Amygdala (tissue), 56 donors: ENCODE measurements at regions not wholly inside any gene's neighbourhood (a gene's known extent, or its start where the extent isn't known, plus 50 kb on each side); places are given as distances from the start of the nearest gene placed in this dataset.
"Not testable (repeated sequence)": the region's sequence is repeated elsewhere in the genome, so short reads cannot be mapped to it uniquely, and the experiment has no call there.

ENCODE experiments used
- DNase-seq, 56 donors: peaks; one replicate each; lab custom pipeline; 2025; lab: John Stamatoyannopoulos, UW

DNA sequence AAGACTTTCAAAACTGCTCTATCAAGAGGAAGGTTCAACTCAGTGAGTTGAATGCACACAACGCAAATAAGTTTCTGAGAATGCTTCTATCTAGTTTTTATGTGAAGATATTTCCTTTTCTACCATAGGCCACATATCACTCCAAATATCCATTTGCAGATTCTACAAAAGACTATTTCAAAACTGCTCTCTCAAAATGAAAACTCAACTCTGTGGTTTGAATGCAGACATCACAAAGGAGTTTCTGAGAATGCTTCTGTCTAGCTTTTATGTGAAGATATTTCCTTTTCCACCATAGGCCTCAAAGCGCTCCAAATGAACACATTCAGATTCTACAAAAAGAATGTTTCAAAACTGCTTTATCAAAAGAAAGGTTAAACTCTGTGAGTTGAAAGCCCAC is 1093.1 kb upstream of the DEFB115 start:
- DNase-seq: not testable (repeated sequence)

DNA sequence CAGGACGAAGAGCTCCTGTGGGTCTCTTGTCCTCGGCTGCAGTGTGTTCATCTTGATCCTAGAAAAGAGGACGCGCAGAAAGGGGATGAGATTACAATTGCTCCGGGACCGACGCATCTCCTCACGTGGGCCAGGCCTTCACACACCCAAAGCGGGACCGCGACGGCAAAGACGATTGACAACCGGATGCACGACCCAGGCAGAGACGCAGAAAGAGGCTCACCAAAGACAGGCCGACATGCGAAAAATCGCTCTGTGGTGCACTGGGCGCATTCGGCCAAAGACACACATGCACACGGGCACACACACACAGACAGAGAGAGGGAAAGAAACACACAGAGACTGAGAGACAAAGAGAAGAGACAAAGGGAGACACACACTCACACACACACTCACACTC is 1089.9 kb upstream of the DEFB115 start:
- no peak for DNase-seq

GRCh38 chr20:30168025-30168799 is 1089.3 kb upstream of the DEFB115 start:
- DNase-seq: no peak

DNA sequence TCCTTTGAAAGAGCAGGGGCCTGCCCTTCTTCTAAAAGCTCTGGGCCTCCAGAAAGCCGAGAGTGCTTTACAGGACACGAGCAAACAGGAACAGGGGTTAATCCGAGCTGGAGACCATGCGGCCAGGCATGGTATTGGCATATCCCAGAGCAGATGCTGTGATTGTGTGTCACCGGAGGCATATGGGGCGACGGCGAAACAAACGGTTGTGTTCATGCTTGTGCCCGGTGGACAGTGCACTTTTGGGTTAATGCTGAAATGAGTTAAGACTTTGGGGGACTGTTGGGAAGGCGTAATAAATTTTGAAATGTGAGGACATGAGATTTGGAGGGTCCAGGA is 1088.7 kb upstream of the DEFB115 start:
- no peak for DNase-seq

DNA sequence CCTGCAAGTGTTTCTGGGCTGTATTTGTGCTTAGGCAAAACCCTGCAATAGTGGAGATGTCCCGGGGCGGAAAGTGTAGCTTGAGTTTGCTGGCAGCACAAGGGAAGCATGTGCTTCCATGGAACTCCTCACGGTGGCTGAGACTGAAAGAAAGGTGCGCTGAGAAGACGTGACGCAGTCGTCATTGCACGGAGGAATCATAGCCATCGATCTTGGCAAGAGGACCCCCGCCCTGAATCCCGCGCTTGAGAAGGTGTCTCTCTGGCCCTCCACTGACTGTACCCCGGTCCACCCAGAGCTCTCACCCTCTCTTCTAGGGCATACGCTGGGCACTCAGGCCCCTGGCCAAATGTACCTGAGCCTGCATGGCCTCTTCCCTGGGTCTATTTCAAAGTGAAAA is 1081.8 kb upstream of the DEFB115 start:
- DNase-seq: no peak

GRCh38 chr20:30183124-30183523 is 1074.3 kb upstream of the DEFB115 start:
- not testable (repeated sequence) for DNase-seq

DNA sequence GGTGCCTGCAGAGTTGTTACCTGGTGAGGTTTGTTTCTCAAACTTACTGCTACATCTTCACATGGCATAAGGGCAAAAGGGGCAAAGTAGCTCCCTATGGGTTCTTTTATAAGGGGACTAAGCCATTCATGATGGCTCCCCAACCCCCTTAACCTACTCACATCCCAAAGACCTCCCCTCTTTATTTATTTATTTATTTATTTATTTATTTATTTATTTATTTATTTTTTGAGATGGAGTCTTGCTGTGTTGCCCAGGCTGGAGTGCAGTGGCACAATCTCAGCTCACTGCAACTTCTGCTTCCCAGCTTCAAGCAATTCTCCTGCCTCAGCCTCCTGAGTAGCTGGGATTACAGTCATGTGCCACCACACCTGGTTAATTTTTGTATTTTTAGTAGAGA is 1065.7 kb upstream of the DEFB115 start:
- not testable (repeated sequence) for DNase-seq

DNA sequence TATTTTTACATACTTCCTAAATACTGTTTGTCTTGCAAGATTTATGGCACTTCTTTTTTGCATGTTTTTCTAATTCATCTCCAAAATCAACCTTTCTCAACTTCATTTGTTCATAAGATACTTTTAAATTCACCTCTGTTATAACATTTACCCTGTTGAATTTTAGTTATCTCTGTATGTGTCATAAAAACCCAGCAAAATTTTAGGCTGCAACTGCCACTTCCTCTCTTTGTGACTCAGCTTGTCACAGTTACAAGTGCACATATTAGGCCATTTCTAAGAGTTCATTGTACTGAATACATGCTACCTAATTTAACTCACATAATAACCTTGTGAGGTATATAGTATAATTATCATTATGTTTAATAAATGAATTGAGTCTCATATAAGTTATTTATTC is 1023.0 kb upstream of the DEFB115 start:
- DNase-seq: not testable (repeated sequence)

- DNase-seq: not testable (repeated sequence)
These were observed 982.4 kb upstream of the DEFB115 start for GRCh38 chr20:30275073-30275472.

- no peak for DNase-seq
These were observed 975.8 kb upstream of the DEFB115 start for GRCh38 chr20:30281584-30282197.

DNA sequence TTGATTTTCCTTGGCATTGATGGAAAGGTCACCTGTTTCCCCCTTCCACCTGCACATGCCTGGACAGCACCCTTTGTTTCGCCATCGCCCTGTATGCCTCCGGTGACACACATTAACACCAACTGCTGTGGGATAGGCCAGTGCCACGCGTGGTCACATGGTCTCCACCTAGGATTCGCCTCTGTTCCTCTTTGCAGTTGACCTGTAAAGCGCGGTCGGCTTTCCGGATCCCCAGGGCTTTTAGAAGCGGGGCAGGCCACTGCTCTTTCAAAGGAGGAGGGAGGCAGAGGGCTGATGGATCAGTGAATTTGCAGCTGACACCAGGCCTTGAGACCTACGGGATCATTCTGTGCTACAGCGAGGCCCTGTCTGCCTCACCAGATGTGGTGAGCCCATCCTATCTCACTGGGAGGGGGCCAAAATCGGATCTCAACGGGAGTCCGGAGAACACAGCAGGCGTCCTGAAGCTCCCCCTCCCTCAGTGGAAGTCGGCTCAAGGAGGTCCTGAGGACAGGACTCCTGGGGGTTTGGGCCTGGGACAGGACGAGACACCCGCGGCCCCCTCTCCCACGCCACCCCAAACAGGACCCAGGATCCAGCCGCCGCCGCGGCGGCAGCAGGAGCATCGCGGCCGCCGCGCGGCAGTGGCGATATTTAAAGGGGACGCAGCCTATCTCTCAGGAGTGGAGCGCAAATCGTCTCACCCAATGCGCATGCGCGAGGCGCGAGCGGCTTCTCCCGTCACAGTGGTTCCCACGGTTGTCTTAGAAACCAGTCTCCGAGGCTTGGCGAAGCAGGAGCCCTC is 973.8 kb upstream of the DEFB115 start:
- DNase-seq: peak in 43 of 56 donors; percentile 7 to 90 (median 58)

GRCh38 chr20:30284281-30284905 is 973.1 kb upstream of the DEFB115 start:
- no peak for DNase-seq

DNA sequence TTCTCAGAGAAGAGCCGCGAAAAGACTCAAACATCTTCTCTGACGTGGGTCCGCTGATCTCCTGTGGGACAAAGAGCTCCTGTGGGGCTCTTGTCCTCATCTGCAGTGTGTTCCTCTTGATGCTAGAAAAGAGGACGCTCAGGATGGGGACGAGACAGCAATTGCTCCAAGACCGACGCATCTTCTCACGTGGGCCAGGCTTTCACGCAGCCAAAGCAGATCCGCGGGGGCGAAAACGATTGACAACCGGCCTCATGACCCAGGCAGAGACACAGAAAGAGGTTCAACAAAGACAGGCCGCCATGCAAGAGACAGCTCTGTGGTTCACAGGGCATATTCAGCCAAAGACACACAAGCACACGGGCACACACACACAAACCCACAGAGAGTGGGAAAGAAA is 971.8 kb upstream of the DEFB115 start:
- no peak for DNase-seq

- DNase-seq: no peak
These were observed 971.3 kb upstream of the DEFB115 start for GRCh38 chr20:30286157-30286556.

DNA sequence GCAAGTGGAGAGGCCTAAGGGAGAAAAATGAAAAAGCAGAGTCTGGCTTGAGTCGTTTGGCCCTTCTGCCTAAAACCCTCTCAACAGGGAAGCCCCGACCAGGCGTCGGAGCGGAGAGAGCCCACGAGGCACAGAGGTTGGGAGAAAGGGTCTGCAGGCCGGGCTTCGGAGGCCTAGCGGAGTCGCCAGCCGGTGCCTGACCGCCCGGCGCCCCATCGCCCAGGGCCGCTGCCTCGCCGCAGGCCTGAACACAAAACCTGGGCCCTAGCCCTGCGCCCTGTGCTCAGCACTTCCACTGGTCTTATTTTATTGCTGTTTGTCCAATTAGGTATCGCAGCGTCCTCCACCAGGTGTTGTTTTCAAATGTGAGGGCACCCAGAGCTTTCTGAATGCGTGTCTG is 970.0 kb upstream of the DEFB115 start:
- DNase-seq: not testable (repeated sequence)

- DNase-seq: no peak
These were observed 969.1 kb upstream of the DEFB115 start for GRCh38 chr20:30288346-30288745.

DNA sequence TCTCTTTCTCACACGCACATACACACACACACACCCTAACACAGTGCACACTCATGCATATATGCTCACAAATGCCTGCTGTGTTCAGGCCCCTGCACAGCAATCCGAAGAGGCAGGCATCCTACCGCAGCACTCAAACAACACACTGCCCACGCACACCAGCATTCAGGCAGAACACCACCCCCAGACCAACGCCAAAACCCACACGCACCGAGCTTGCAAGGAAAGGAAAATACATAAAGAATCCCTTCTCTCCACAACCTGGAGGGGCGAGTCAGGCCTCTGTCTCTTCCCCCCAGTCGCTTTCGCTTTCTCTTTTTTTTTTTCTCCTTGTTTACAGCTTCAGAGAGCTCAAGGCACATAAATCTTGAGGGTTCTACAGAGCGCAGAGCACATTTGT is 968.4 kb upstream of the DEFB115 start:
- peak in 1 of 56 donors; percentile 18 for DNase-seq

- DNase-seq: peak in 1 of 56 donors; percentile 29
These were observed 967.7 kb upstream of the DEFB115 start for GRCh38 chr20:30289711-30290141.

DNA sequence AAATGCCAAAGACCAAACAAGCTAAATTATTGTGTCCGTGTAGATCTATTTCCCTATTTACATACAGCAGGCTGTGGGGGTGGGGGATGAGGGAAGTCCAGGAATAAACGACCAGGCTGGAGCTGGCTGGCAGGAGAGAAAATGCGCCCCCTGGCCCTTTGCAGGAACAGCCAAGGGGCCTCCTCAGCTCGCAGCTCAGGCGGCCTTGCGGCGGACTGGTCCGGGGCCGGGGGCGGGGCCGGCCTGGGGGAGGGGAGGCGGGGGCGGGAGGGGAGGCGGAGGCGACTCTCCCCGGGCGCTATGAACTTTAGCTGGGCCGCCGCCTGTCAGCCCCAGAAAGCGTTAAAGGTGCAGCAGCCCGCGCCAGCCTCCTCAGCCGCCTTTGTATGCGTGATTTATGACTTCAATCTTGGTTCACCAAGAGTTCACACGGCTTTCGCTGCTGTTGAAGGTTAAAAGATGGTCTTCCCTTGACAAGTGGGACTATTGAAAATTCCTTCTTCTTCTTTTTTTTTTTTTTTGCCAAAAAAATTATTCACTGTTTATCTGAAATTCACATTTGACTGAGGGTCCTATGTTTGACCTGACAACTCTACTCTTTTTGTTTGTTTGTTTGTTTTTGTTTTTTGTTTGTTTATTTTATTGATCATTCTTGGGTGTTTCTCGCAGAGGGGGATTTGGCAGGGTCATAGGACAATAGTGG is 967.0 kb upstream of the DEFB115 start:
- DNase-seq: peak in 8 of 56 donors; percentile 11 to 59 (median 36)

- DNase-seq: not testable (repeated sequence)
These were observed 966.4 kb upstream of the DEFB115 start for GRCh38 chr20:30291064-30291379.
